OCI-LY7 (cell line): ENCODE measurements at regions not wholly inside any gene's neighbourhood (a gene's known extent, or its start where the extent isn't known, plus 50 kb on each side); places are given as distances from the start of the nearest gene placed in this dataset.

Experiments
- CTCF ChIP-seq: fragments of 200-600 bp; sonication (generic); conservative IDR thresholded peaks from 2 replicates; pipeline ENCODE4 v1.5.1; 2014; ENCODE audit warnings: mild to moderate bottlenecking, antibody characterized with exemption, low read length, moderate library complexity, mixed read lengths
- EZH2phosphoT487 ChIP-seq: fragments of 200-600 bp; sonication (generic); IDR thresholded peaks from 2 replicates; pipeline ENCODE4 v1.6.1; 2018; ENCODE audit warnings: low read depth, borderline replicate concordance, mild to moderate bottlenecking, mixed run types, antibody characterized with exemption, low read length, moderate library complexity, mixed read lengths

GRCh38 chr16:9308356-9308801 lies 216.9 kb downstream of the HAPSTR1 start:
- TF ChIP-seq CTCF (no peak), EZH2phosphoT487 (no peak)
